Chondrocyte (in vitro differentiated cells): ENCODE measurements at regions not wholly inside any gene's neighbourhood (a gene's known extent, or its start where the extent isn't known, plus 50 kb on each side); places are given as distances from the start of the nearest gene placed in this dataset.

ENCODE experiments used
- DNase-seq: peaks from one replicate; pipeline ENCODE4 v3.0.0; 2021; ENCODE audit warnings: mixed read lengths, low spot score
- H3K27ac Mint-ChIP-seq: one replicate; pipeline ENCODE4 v1.8.0; 2021; ENCODE audit warnings: mild to moderate bottlenecking, moderate library complexity, mixed read lengths; ENCODE audit not compliant: unreplicated experiment
- H3K27me3 Mint-ChIP-seq: 2 replicates; pipeline ENCODE4 v1.8.0; 2021; ENCODE audit warnings: low read depth, mixed read lengths
- H3K36me3 Mint-ChIP-seq: 2 replicates; pipeline ENCODE4 v1.8.0; 2021; ENCODE audit warnings: low read depth, mixed read lengths
- H3K4me1 Mint-ChIP-seq: 2 replicates; pipeline ENCODE4 v1.8.0; 2021; ENCODE audit warnings: low read depth, mild to moderate bottlenecking, mixed read lengths
- H3K4me3 Mint-ChIP-seq: one replicate; pipeline ENCODE4 v1.8.0; 2021; ENCODE audit warnings: mild to moderate bottlenecking, moderate library complexity, mixed read lengths; ENCODE audit not compliant: unreplicated experiment
- H3K9me3 Mint-ChIP-seq: 2 replicates; pipeline ENCODE4 v1.8.0; 2021; ENCODE audit warnings: low read depth, mixed read lengths
- TF ChIP-seq, protein P1 (sequence below): fragments of 200-600 bp; sonication (generic); IDR thresholded peaks from 2 replicates; pipeline ENCODE4 v1.5.0; 2021; ENCODE audit warnings: antibody characterized with exemption, mild to moderate bottlenecking, moderate library complexity

DNA sequence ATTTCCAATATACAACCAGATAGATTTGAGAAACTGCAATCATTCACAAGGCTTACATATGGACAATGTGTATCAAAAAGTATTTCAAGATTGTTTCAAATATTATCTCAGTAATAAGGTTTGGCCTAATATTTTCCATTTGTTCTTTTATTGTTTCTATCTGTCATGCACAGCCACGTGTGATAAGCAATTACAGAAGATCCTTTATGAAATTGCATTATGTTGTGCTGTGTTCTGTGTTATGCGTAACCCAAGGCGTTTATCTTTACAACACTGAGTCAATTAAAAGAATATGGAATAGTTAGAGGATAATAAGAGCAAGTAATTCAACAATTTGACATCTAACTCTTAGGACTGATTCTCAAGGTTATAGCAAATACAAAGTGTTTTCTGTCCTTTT lies 1009.3 kb upstream of the PRMT6 start:
- Mint-ChIP-seq H3K9me3 (peaks cover 12% of the 10 kb centered on the region), H3K27me3 (no peaks in the 10 kb centered on the region), H3K4me3 (no peak overlapping the region), H3K4me1 (no peaks in the 10 kb centered on the region), H3K27ac (no peak overlapping the region), H3K36me3 (no peaks in the 10 kb centered on the region)
- DNase-seq, result no peak
- TF ChIP-seq, protein P1, sequence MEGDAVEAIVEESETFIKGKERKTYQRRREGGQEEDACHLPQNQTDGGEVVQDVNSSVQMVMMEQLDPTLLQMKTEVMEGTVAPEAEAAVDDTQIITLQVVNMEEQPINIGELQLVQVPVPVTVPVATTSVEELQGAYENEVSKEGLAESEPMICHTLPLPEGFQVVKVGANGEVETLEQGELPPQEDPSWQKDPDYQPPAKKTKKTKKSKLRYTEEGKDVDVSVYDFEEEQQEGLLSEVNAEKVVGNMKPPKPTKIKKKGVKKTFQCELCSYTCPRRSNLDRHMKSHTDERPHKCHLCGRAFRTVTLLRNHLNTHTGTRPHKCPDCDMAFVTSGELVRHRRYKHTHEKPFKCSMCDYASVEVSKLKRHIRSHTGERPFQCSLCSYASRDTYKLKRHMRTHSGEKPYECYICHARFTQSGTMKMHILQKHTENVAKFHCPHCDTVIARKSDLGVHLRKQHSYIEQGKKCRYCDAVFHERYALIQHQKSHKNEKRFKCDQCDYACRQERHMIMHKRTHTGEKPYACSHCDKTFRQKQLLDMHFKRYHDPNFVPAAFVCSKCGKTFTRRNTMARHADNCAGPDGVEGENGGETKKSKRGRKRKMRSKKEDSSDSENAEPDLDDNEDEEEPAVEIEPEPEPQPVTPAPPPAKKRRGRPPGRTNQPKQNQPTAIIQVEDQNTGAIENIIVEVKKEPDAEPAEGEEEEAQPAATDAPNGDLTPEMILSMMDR, result no peak

DNA sequence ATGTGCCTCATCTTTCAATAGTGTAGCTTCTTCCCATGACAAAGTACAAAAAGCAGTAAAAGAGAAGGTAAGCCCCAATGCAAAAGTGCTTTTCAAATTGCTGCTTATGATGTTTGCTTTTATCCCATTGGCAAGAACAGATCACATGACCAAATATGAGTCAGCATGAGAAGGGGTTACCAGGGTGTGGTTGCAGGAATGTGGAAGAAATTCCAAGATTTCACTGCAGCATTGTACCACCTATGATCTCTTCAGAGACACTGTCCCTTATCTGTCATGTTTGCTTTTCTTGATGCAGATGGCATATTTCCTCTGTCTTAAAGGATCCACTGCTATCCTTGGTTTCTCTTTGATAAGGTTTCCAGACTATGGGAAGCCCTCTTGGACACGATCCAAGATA lies 1006.9 kb upstream of the PRMT6 start:
- no peaks in the 10 kb centered on the region for H3K4me1 Mint-ChIP-seq
- H3K9me3 Mint-ChIP-seq, result peaks cover 6% of the 10 kb centered on the region
- H3K36me3 Mint-ChIP-seq, result no peaks in the 10 kb centered on the region
- no peak overlapping the region for H3K27ac Mint-ChIP-seq
- H3K27me3 Mint-ChIP-seq, result no peaks in the 10 kb centered on the region
- TF ChIP-seq, protein P1, result no peak
- H3K4me3 Mint-ChIP-seq, result no peak overlapping the region
- no peak for DNase-seq

DNA sequence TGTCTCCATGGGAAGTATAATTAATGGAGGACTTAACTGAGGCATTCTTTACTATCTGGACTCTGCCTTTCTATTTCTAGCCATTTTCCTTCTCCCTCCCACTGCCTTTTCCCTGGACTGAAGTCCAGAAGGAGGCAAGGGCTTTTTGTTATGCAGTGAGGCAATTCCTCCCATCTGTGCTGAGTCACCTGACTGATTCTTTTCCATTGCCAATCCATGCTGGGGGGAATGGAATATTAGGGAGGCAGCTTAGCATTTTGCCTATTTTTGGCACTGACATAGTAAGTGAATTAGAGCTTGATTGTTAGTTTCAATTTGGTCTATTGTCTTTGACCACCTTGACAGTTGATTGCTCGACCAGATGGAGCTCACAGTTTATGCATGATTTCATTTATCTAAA lies 1000.6 kb upstream of the PRMT6 start:
- H3K9me3 Mint-ChIP-seq, result peaks cover 6% of the 10 kb centered on the region
- no peak for DNase-seq
- TF ChIP-seq, protein P1, result no peak

DNA sequence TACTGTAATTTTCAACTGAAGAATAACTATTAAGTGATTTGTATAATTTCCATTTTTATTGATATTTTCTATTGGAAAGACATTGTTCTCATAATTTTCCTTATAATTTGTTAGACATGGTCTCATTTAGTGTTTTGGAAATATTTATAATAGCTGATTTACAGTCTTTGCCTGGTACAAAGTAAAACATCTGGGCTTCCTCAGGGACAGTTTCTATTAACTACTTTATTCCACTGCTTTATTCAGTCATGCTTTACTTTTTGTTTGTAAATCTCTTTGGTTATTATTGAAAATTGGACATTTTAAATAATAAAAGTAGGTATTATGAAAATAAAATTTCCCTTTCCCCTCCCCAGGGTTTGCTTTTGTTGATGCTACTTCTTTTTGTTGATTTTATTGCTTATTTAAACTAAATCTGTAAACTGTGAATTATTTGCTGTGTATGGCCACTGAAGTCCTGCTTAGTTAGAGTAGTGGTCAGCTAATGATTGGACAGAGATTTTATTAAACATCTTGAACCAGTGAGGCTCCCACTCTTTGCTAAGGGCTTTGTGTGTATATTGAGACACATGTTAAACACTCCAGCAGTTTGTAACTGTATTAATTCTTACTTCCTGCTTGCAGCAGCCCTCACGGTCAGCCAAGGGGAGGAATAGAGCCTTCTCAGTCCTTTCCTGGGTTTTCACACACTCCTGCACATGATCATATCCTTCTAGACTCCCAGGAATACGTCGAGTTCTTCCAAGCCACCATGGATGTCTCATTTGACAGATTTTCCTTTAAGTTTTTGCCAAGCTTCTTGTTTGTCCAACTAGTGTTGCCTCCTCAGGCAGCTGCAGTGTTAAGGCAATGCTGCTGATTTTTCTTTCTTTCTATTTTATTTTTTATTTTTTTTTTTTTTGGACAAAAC lies 994.6 kb upstream of the PRMT6 start:
- H3K4me1 Mint-ChIP-seq, result no peaks in the 10 kb centered on the region
- H3K27ac Mint-ChIP-seq, result no peak overlapping the region
- TF ChIP-seq, protein P1, result no peak

More for the DNA sequence above, 1000.6 kb upstream of the PRMT6 start:
- H3K27ac Mint-ChIP-seq, result no peak overlapping the region
- no peaks in the 10 kb centered on the region for H3K4me1 Mint-ChIP-seq
- no peak overlapping the region for H3K4me3 Mint-ChIP-seq
- no peaks in the 10 kb centered on the region for H3K27me3 Mint-ChIP-seq
- no peaks in the 10 kb centered on the region for H3K36me3 Mint-ChIP-seq

DNA sequence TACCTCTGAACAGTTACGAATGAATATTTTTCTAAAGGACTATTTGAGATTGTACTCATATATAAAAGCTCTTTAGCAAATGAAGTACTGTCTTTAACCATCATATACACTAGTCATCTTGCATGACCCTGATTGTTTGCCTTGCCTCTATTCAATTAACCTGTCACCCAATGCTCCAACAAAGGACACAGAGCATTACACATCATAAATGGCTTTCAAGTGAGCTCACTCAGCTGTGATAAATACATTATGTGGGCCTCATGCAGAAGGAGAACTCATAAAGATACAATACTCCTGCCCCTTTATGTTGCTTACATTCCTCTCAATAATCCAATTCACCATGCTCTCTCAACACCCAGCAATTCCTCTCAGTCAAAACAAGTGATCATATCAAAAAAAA lies 993.0 kb upstream of the PRMT6 start:
- no peak overlapping the region for H3K27ac Mint-ChIP-seq
- no peaks in the 10 kb centered on the region for H3K4me1 Mint-ChIP-seq
- H3K36me3 Mint-ChIP-seq, result no peaks in the 10 kb centered on the region
- no peak for DNase-seq
- no peak overlapping the region for H3K4me3 Mint-ChIP-seq
- H3K9me3 Mint-ChIP-seq, result peaks cover 3% of the 10 kb centered on the region
- TF ChIP-seq, protein P1, result no peak
- peaks cover 2% of the 10 kb centered on the region for H3K27me3 Mint-ChIP-seq

More for the DNA sequence above, 994.6 kb upstream of the PRMT6 start:
- H3K4me3 Mint-ChIP-seq, result no peak overlapping the region
- H3K36me3 Mint-ChIP-seq, result no peaks in the 10 kb centered on the region
- no peak for DNase-seq
- H3K9me3 Mint-ChIP-seq, result peaks cover 3% of the 10 kb centered on the region
- H3K27me3 Mint-ChIP-seq, result no peaks in the 10 kb centered on the region
